IMR-90 (cell line): ENCODE measurements at regions not wholly inside any gene's neighbourhood (a gene's known extent, or its start where the extent isn't known, plus 50 kb on each side); places are given as distances from the start of the nearest gene placed in this dataset.

Experiments used
- ATAC-seq: fragments of 200-7000 bp; cut with Tn5 transposase; 2 replicates; pipeline ENCODE4 v1.9.1; 2020; ENCODE audit warnings: low read depth, mild to moderate bottlenecking, moderate library complexity
- BruUV-seq: library from RNA; stranded (reverse); fragments of 400-500 nt; replicated peaks from 2 replicates; lab custom pipeline; 2021; lab: Mats Ljungman, UMichigan
- CTCF ChIA-PET: fragments of 300-600 bp; formaldehyde crosslinking; extraction: SDS; loops from one replicate; lab custom pipeline; 2021; ENCODE audit warnings: antibody characterized with exemption; lab: Yijun Ruan, JAX
- POLR2A ChIA-PET: fragments of 300-600 bp; sonication (Branson Sonifier 250); formaldehyde crosslinking; loops from one replicate; lab custom pipeline; 2022; ENCODE audit warnings: antibody characterized with exemption; ENCODE audit not compliant: unreplicated experiment; lab: Charles Lee
- DNase-seq: peaks from one replicate; pipeline ENCODE4 v3.0.0; 2013
- H2AFZ ChIP-seq: replicated peaks from 2 replicates; pipeline ENCODE3; 2013; ENCODE audit warnings: low read length, mild to moderate bottlenecking; ENCODE audit not compliant: poor library complexity
- H2AK5ac ChIP-seq: 2 replicates; pipeline ENCODE4 v1.6.1; 2013; ENCODE audit warnings: low read depth, low read length, inconsistent platforms
- H2AK9ac ChIP-seq: replicated peaks from 2 replicates; pipeline ENCODE3; 2013; ENCODE audit warnings: mild to moderate bottlenecking, low read depth, low read length, moderate library complexity; ENCODE audit not compliant: poor library complexity
- H2BK120ac ChIP-seq: 2 replicates; pipeline ENCODE4 v1.6.1; 2013; ENCODE audit warnings: low read depth, low read length, inconsistent platforms
- H2BK15ac ChIP-seq: 3 replicates; pipeline ENCODE4 v1.6.1; 2013; ENCODE audit warnings: low read depth, low read length, inconsistent platforms
- H2BK20ac ChIP-seq: 2 replicates; pipeline ENCODE4 v1.6.1; 2013; ENCODE audit warnings: low read depth, mild to moderate bottlenecking, inconsistent platforms, low read length, moderate library complexity
- H2BK5ac ChIP-seq: 2 replicates; pipeline ENCODE4 v1.6.1; 2013; ENCODE audit warnings: mild to moderate bottlenecking, low read depth, low read length, inconsistent platforms; ENCODE audit not compliant: poor library complexity, severe bottlenecking
- H3K14ac ChIP-seq: replicated peaks from 2 replicates; pipeline ENCODE4 v1.6.1; 2013; ENCODE audit warnings: low read depth, low read length, inconsistent platforms
- H3K18ac ChIP-seq: 2 replicates; pipeline ENCODE4 v1.6.1; 2013; ENCODE audit warnings: low read depth, low read length, control low read depth
- H3K23ac ChIP-seq: 2 replicates; pipeline ENCODE4 v1.6.1; 2013; ENCODE audit warnings: low read depth, low read length, inconsistent platforms
- H3K27ac ChIP-seq: 2 replicates; pipeline ENCODE4 v1.5.1; 2013; ENCODE audit warnings: mild to moderate bottlenecking, control low read depth, low read length; ENCODE audit not compliant: insufficient read depth
- H3K27me3 ChIP-seq: 2 replicates; pipeline ENCODE4 v1.6.1; 2013; ENCODE audit warnings: low read length; ENCODE audit not compliant: control insufficient read depth, insufficient read depth
- H3K36me3 ChIP-seq: 2 replicates; pipeline ENCODE4 v1.6.1; 2013; ENCODE audit warnings: low read length, mixed read lengths; ENCODE audit not compliant: control insufficient read depth, insufficient read depth
- H3K4ac ChIP-seq: 2 replicates; pipeline ENCODE4 v1.6.1; 2013; ENCODE audit warnings: low read depth, low read length, inconsistent platforms
- H3K4me1 ChIP-seq: 2 replicates; pipeline ENCODE4 v1.6.1; 2013; ENCODE audit warnings: low read length, mixed read lengths; ENCODE audit not compliant: control insufficient read depth, insufficient read depth
- H3K4me2 ChIP-seq: 2 replicates; pipeline ENCODE4 v1.6.1; 2013; ENCODE audit warnings: low read depth, mild to moderate bottlenecking, control low read depth, low read length, moderate library complexity
- H3K4me3 ChIP-seq: 2 replicates; pipeline ENCODE4 v1.5.1; 2013; ENCODE audit warnings: low read depth, mild to moderate bottlenecking, control low read depth, low read length, moderate library complexity; ENCODE audit not compliant: insufficient read depth
- H3K56ac ChIP-seq: 2 replicates; pipeline ENCODE4 v1.6.1; 2013; ENCODE audit warnings: low read length, inconsistent platforms; ENCODE audit not compliant: insufficient read depth; ENCODE audit errors: extremely low read depth
- H3K79me1 ChIP-seq, 2 experiments: 2 replicates each; pipeline ENCODE4 v1.6.1; 2013; ENCODE audit warnings: low read length in 2 of 2, inconsistent platforms in 1 of 2, low read depth in 1 of 2
- H3K9ac ChIP-seq: 2 replicates; pipeline ENCODE4 v1.6.1; 2013; ENCODE audit warnings: low read depth, low read length, control low read depth
- H3K9me1 ChIP-seq: 2 replicates; pipeline ENCODE4 v1.6.1; 2013; ENCODE audit warnings: low read length, inconsistent platforms; ENCODE audit not compliant: insufficient read depth
- H3K9me3 ChIP-seq: 2 replicates; pipeline ENCODE4 v1.6.1; 2013; ENCODE audit warnings: low read length; ENCODE audit not compliant: control insufficient read depth, insufficient read depth
- H4K20me1 ChIP-seq: 2 replicates; pipeline ENCODE4 v1.6.1; 2013; ENCODE audit warnings: low read length, inconsistent platforms; ENCODE audit not compliant: insufficient read depth
- H4K5ac ChIP-seq: 2 replicates; pipeline ENCODE4 v1.6.1; 2013; ENCODE audit warnings: mild to moderate bottlenecking, low read depth, low read length, control low read depth
- H4K8ac ChIP-seq, 2 experiments: 2 replicates each; pipeline ENCODE4 v1.6.1; 2013; ENCODE audit warnings: low read depth in 2 of 2, low read length in 2 of 2, control low read depth in 1 of 2, inconsistent platforms in 1 of 2
- H4K91ac ChIP-seq: 2 replicates; pipeline ENCODE4 v1.6.1; 2013; ENCODE audit warnings: low read depth, low read length, inconsistent platforms; ENCODE audit not compliant: insufficient read depth
- BHLHE40 ChIP-seq: fragments of 150-350 bp; IDR thresholded peaks from 2 replicates; pipeline ENCODE4 v1.6.1; 2016; ENCODE audit warnings: mild to moderate bottlenecking, low read depth, low read length
- CEBPB ChIP-seq: IDR thresholded peaks from 2 replicates; pipeline ENCODE4 v1.6.1; 2012; ENCODE audit warnings: low read depth, low read length, improper control_type of control experiment
- CHD1 ChIP-seq: IDR thresholded peaks from 2 replicates; pipeline ENCODE4 v1.6.1; 2012; ENCODE audit warnings: low read depth, low read length, improper control_type of control experiment
- ELK1 ChIP-seq: fragments of 150-350 bp; IDR thresholded peaks from 2 replicates; pipeline ENCODE4 v1.6.1; 2016; ENCODE audit warnings: low read depth, mild to moderate bottlenecking, low read length, moderate library complexity, borderline replicate concordance
- FOS ChIP-seq: fragments of 150-350 bp; IDR thresholded peaks from 2 replicates; pipeline ENCODE4 v1.6.1; 2016; ENCODE audit warnings: low read depth, low read length
- MAFK ChIP-seq: IDR thresholded peaks from 2 replicates; pipeline ENCODE4 v1.6.1; 2012; ENCODE audit warnings: low read depth, low read length, improper control_type of control experiment
- MAZ ChIP-seq: IDR thresholded peaks from 2 replicates; pipeline ENCODE4 v1.6.1; 2012; ENCODE audit warnings: low read depth, mild to moderate bottlenecking, low read length, improper control_type of control experiment, moderate library complexity, borderline replicate concordance
- MXI1 ChIP-seq: IDR thresholded peaks from 2 replicates; pipeline ENCODE4 v1.6.1; 2012; ENCODE audit warnings: low read depth, mild to moderate bottlenecking, low read length, moderate library complexity, borderline replicate concordance
- NFE2L2 ChIP-seq: fragments of 150-350 bp; IDR thresholded peaks from 2 replicates; pipeline ENCODE4 v1.6.1; 2016; ENCODE audit warnings: low read depth, mild to moderate bottlenecking, low read length
- POLR2A ChIP-seq: IDR thresholded peaks from 2 replicates; pipeline ENCODE4 v1.6.1; 2012; ENCODE audit warnings: mild to moderate bottlenecking, low read depth, low read length
- RAD21 ChIP-seq: IDR thresholded peaks from 2 replicates; pipeline ENCODE4 v1.6.1; 2012; ENCODE audit warnings: low read length, improper control_type of control experiment
- RCOR1 ChIP-seq: IDR thresholded peaks from 2 replicates; pipeline ENCODE4 v1.6.1; 2012; ENCODE audit warnings: mild to moderate bottlenecking, low read length, improper control_type of control experiment; ENCODE audit not compliant: insufficient replicate concordance
- RFX5 ChIP-seq: IDR thresholded peaks from 2 replicates; pipeline ENCODE4 v1.8.0; 2012; ENCODE audit warnings: low read depth, mild to moderate bottlenecking, low read length, moderate library complexity
- SMC3 ChIP-seq: fragments of 150-350 bp; IDR thresholded peaks from 2 replicates; pipeline ENCODE4 v1.6.1; 2016; ENCODE audit warnings: low read depth, mild to moderate bottlenecking, antibody characterized with exemption, low read length, moderate library complexity
- WGBS, 2 experiments: methylation state at CpG; one replicate each; pipeline versions ENCODE4 v1.1.5 to v1.1.7; 2013; ENCODE audit warnings: missing lambda C conversion rate in 2 of 2; ENCODE audit not compliant: insufficient read length in 1 of 2; ENCODE audit errors: extremely low coverage in 2 of 2; 5-methylcytosine and 5-hydroxymethylcytosine counted together
- dilution Hi-C: fragments of 300-500 bp; cut with HindIII; formaldehyde crosslinking; loops from one replicate; pipeline ENCODE4 v1.14.3; 2018; ENCODE audit warnings: low sequenced_read_pairs; ENCODE audit not compliant: unreplicated experiment
- in situ Hi-C: fragments of 300-500 bp; cut with MboI; formaldehyde crosslinking; loops from 3 replicates; pipeline ENCODE4 v1.14.3; 2019; ENCODE audit warnings: low sequenced_read_pairs, inconsistent platforms, mixed read lengths
- intact Hi-C: fragments of 100-400 bp; cut with micrococcal nuclease; formaldehyde crosslinking; loops from 2 replicates; pipeline ENCODE4 v1.10.0; 2022
- TF ChIP-seq, protein P1 (sequence below): fragments of 150-350 bp; IDR thresholded peaks from 2 replicates; pipeline ENCODE4 v1.6.1; 2017; ENCODE audit warnings: mild to moderate bottlenecking, antibody characterized with exemption, low read length, low read depth
- TF ChIP-seq, protein P2 (sequence below): conservative IDR thresholded peaks from 2 replicates; pipeline ENCODE4 v1.5.1; 2012; ENCODE audit warnings: mild to moderate bottlenecking, low read depth, low read length, improper control_type of control experiment

- Histone ChIP-seq H3K56ac (no peak overlapping the region), H3K27ac (no peak overlapping the region), H3K4ac (no peak overlapping the region), H3K9me1 (no peaks in the 10 kb centered on the region), H3K23ac (no peak overlapping the region), H4K5ac (no peak overlapping the region), H2BK5ac (no peak overlapping the region), H2AK9ac (no peak overlapping the region), H3K4me3 (no peak overlapping the region), H3K4me2 (no peak overlapping the region), H2AFZ (no peak overlapping the region), H4K91ac (no peak overlapping the region), H2BK120ac (no peak overlapping the region), H2BK20ac (no peak overlapping the region), H4K8ac (no peak overlapping the region), H3K14ac (no peak overlapping the region), H3K9me3 (no peaks in the 10 kb centered on the region), H2AK5ac (no peak overlapping the region), H3K27me3 (peaks cover 38% of the 10 kb centered on the region), H3K4me1 (0 out of 2 replicates have a peak, but pooled peaks cover 2% of the 10 kb centered on the region), H3K18ac (no peak overlapping the region), H2BK15ac (no peak overlapping the region), H3K36me3 (no peaks in the 10 kb centered on the region), H3K9ac (no peak overlapping the region), H4K20me1 (no peaks in the 10 kb centered on the region), H3K79me1 (no peaks in the 10 kb centered on the region)
- TF ChIP-seq SMC3 (no peak), MAFK (no peak), CHD1 (no peak), RAD21 (no peak), FOS (no peak), ELK1 (no peak), CEBPB (no peak), POLR2A (no peak), RCOR1 (no peak), NFE2L2 (no peak), BHLHE40 (no peak), MAZ (no peak), RFX5 (no peak), MXI1 (no peak)
- TF ChIP-seq, protein P1, sequence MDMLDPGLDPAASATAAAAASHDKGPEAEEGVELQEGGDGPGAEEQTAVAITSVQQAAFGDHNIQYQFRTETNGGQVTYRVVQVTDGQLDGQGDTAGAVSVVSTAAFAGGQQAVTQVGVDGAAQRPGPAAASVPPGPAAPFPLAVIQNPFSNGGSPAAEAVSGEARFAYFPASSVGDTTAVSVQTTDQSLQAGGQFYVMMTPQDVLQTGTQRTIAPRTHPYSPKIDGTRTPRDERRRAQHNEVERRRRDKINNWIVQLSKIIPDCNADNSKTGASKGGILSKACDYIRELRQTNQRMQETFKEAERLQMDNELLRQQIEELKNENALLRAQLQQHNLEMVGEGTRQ: no peak
- TF ChIP-seq, protein P2, sequence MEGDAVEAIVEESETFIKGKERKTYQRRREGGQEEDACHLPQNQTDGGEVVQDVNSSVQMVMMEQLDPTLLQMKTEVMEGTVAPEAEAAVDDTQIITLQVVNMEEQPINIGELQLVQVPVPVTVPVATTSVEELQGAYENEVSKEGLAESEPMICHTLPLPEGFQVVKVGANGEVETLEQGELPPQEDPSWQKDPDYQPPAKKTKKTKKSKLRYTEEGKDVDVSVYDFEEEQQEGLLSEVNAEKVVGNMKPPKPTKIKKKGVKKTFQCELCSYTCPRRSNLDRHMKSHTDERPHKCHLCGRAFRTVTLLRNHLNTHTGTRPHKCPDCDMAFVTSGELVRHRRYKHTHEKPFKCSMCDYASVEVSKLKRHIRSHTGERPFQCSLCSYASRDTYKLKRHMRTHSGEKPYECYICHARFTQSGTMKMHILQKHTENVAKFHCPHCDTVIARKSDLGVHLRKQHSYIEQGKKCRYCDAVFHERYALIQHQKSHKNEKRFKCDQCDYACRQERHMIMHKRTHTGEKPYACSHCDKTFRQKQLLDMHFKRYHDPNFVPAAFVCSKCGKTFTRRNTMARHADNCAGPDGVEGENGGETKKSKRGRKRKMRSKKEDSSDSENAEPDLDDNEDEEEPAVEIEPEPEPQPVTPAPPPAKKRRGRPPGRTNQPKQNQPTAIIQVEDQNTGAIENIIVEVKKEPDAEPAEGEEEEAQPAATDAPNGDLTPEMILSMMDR: no peak
- ChIA-PET CTCF (no interaction called here), POLR2A (no interaction called here)
- no peak for ATAC-seq
- BruUV-seq: no TSS peak
- intact Hi-C loops: no loop called here
- 20% methylated on average over 1 of the region's 2 CpGs; no CpG with 5 or more reads in 1 of the 2 experiments for WGBS, 2 experiments
- no peak for DNase-seq
- dilution Hi-C loops: no loop called here
- in situ Hi-C loops: no loop called here
These were observed 82.0 kb upstream of the NKD1 start for GRCh38 chr16:50466170-50466569.
